SU-DHL-6 (cell line): ENCODE measurements at regions not wholly inside any gene's neighbourhood (a gene's known extent, or its start where the extent isn't known, plus 50 kb on each side); places are given as distances from the start of the nearest gene placed in this dataset.
"Not testable (repeated sequence)": the region's sequence is repeated elsewhere in the genome, so short reads cannot be mapped to it uniquely, and the experiment has no call there.

Source experiments
- H2AFZ ChIP-seq: fragments of 200-600 bp; sonication (generic); 2 replicates; pipeline ENCODE4 v1.6.1; 2014; ENCODE audit warnings: low read depth, mild to moderate bottlenecking, moderate library complexity, mixed read lengths, antibody characterized with exemption, low read length; ENCODE audit not compliant: severe bottlenecking
- H3F3A ChIP-seq: fragments of 200-600 bp; shearing (Covaris generic); 2 replicates; pipeline ENCODE4 v1.6.0; 2016; ENCODE audit warnings: antibody characterized with exemption, mild to moderate bottlenecking; ENCODE audit not compliant: insufficient read depth
- H3K27ac ChIP-seq: fragments of 200-600 bp; sonication (generic); 2 replicates; pipeline ENCODE4 v1.5.1; 2016; ENCODE audit warnings: low read depth, mild to moderate bottlenecking, low read length, moderate library complexity, mixed read lengths
- H3K27me3 ChIP-seq: fragments of 200-600 bp; sonication (generic), shearing (Covaris generic); 2 replicates; pipeline ENCODE4 v1.6.0; 2014; ENCODE audit warnings: mild to moderate bottlenecking, low read length
- H3K36me3 ChIP-seq: fragments of 200-600 bp; sonication (generic); 2 replicates; pipeline ENCODE4 v1.6.1; 2014; ENCODE audit warnings: mild to moderate bottlenecking, low read length, mixed read lengths
- H3K4me2 ChIP-seq: fragments of 300-600, 200-600 bp; shearing (Covaris generic), sonication (generic); 2 replicates; pipeline ENCODE4 v1.6.0; 2014; ENCODE audit warnings: low read length, low read depth, mild to moderate bottlenecking; ENCODE audit not compliant: poor library complexity, severe bottlenecking
- H3K4me3 ChIP-seq: fragments of 200-600 bp; sonication (generic); 2 replicates; pipeline ENCODE4 v1.5.1; 2014; ENCODE audit warnings: antibody characterized with exemption, low read length, mild to moderate bottlenecking, mixed read lengths; ENCODE audit not compliant: insufficient read depth, poor library complexity, severe bottlenecking
- H3K79me2 ChIP-seq: fragments of 200-600 bp; sonication (generic); 2 replicates; pipeline ENCODE4 v1.6.1; 2014; ENCODE audit warnings: mild to moderate bottlenecking, low read length, moderate library complexity; ENCODE audit not compliant: insufficient read depth
- H3K9ac ChIP-seq: fragments of 200-600 bp; sonication (generic); 2 replicates; pipeline ENCODE4 v1.7.0; 2014; ENCODE audit warnings: mild to moderate bottlenecking, low read length
- H3K9me2 ChIP-seq: fragments of 200-600 bp; sonication (generic); replicated peaks from 2 replicates; pipeline ENCODE4 v1.6.1; 2014; ENCODE audit warnings: low read length; ENCODE audit not compliant: insufficient read depth
- H3K9me3 ChIP-seq: fragments of 200-600 bp; sonication (generic); 2 replicates; pipeline ENCODE4 v1.6.1; 2014; ENCODE audit warnings: low read length, mixed read lengths; ENCODE audit not compliant: insufficient read depth
- H4K20me1 ChIP-seq: fragments of 200-600 bp; sonication (generic); 2 replicates; pipeline ENCODE4 v1.6.1; 2014; ENCODE audit warnings: low read depth, mild to moderate bottlenecking, antibody characterized with exemption, low read length, moderate library complexity, mixed read lengths
- CTCF ChIP-seq: fragments of 200-600 bp; sonication (generic); IDR thresholded peaks from one replicate; pipeline ENCODE4 v1.5.1; 2017; ENCODE audit warnings: antibody characterized with exemption, mild to moderate bottlenecking, low read length, moderate library complexity; ENCODE audit not compliant: insufficient read depth, poor library complexity, severe bottlenecking
- EZH2phosphoT487 ChIP-seq: fragments of 200-600 bp; sonication (generic), shearing (Covaris generic); conservative IDR thresholded peaks from 2 replicates; pipeline ENCODE4 v1.6.1; 2018; ENCODE audit warnings: mild to moderate bottlenecking, antibody characterized with exemption, low read length, moderate library complexity, mixed read lengths

DNA sequence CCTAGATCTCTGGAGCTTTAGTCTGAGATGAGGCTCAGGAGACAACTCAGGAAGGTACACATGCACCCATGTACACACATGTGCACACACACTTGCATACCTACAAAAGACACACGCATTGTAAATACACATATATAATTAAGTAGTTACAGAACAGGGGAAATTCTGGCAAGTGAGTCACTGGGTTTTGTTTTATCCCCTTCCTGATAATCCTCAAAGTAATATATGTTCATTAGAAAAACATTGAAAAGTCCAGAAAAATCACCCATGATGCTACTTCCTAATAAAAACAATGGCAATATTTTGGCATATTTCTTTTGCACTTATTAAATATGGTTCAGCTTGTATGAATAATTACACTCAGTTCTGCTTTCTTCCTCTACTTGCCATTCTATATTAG, 115.3 kb upstream of the ECI2 start:
- TF ChIP-seq EZH2phosphoT487 (no peak), CTCF (no peak)
- H3K27me3 ChIP-seq, result no peaks in the 10 kb centered on the region
- no peaks in the 10 kb centered on the region for H3F3A ChIP-seq
- peaks cover 8% of the 10 kb centered on the region for H3K9me3 ChIP-seq
- H3K9me2 ChIP-seq, result no peaks in the 10 kb centered on the region
- H3K27ac ChIP-seq, result no peak overlapping the region
- H3K79me2 ChIP-seq, result no peaks in the 10 kb centered on the region
- no peak overlapping the region for H3K4me2 ChIP-seq
- H2AFZ ChIP-seq, result no peak overlapping the region
- H3K4me3 ChIP-seq, result no peak overlapping the region
- H3K36me3 ChIP-seq, result no peaks in the 10 kb centered on the region; the same call in 1 of the 2 replicates
- no peaks in the 10 kb centered on the region for H4K20me1 ChIP-seq
- no peak overlapping the region for H3K9ac ChIP-seq

DNA sequence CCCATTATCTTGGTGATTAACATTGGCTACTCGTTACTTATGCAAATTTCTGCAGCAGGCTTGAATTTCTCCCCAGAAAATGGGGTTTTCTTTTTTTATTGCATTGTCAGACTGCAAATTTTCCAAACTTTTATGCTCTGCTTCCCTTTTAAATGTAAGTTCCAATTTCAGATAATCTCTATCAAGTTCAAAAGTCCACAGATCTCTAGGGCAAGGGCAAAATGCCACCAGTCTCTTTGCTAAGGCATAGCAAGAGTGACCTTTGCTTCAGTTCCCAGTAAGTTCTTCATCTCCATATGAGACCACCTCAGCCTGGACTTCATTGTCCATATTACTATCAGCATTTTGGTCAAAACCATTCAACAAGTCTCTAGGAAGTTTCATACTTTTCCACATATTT, 108.5 kb upstream of the ECI2 start:
- H2AFZ ChIP-seq, H3K27me3 ChIP-seq, H3K4me3 ChIP-seq: not testable (repeated sequence)

GRCh38 chr6:4243237-4243636, 107.9 kb upstream of the ECI2 start:
- Histone ChIP-seq H3K27ac (no peak overlapping the region), H3K9ac (no peak overlapping the region), H3K9me3 (peaks cover 16% of the 10 kb centered on the region; the same call in 1 of the 2 replicates), H3K4me3 (no peak overlapping the region), H3K27me3 (no peaks in the 10 kb centered on the region), H3F3A (no peaks in the 10 kb centered on the region), H4K20me1 (no peaks in the 10 kb centered on the region), H3K9me2 (no peaks in the 10 kb centered on the region), H3K4me2 (no peak overlapping the region), H2AFZ (no peak overlapping the region), H3K79me2 (no peaks in the 10 kb centered on the region), H3K36me3 (no peaks in the 10 kb centered on the region)
- TF ChIP-seq EZH2phosphoT487, result no peak
- no peak for TF ChIP-seq CTCF

More for the DNA sequence above, 108.5 kb upstream of the ECI2 start:
- not testable (repeated sequence) for H3K79me2 ChIP-seq, H4K20me1 ChIP-seq, H3K27ac ChIP-seq, H3K4me2 ChIP-seq, H3K9me2 ChIP-seq, H3F3A ChIP-seq, H3K36me3 ChIP-seq, H3K9ac ChIP-seq
- peaks cover 16% of the 10 kb centered on the region; the same call in 1 of the 2 replicates for H3K9me3 ChIP-seq

GRCh38 chr6:4242601-4243000, 107.2 kb upstream of the ECI2 start:
- Histone ChIP-seq H3K27ac (no peak overlapping the region), H3K9me3 (peaks cover 16% of the 10 kb centered on the region; the same call in 1 of the 2 replicates), H4K20me1 (no peaks in the 10 kb centered on the region), H3K9ac (no peak overlapping the region), H3K4me2 (no peak overlapping the region), H3K4me3 (no peak overlapping the region), H3K36me3 (no peaks in the 10 kb centered on the region), H2AFZ (no peak overlapping the region), H3K79me2 (no peaks in the 10 kb centered on the region), H3K27me3 (no peaks in the 10 kb centered on the region), H3K9me2 (no peaks in the 10 kb centered on the region), H3F3A (no peaks in the 10 kb centered on the region)
- no peak for TF ChIP-seq CTCF
- TF ChIP-seq EZH2phosphoT487, result no peak
